Fibroblast of lung (primary cell): ENCODE measurements at regions not wholly inside any gene's neighbourhood (a gene's known extent, or its start where the extent isn't known, plus 50 kb on each side); places are given as distances from the start of the nearest gene placed in this dataset.

Experiments used
- DNase-seq, 2 donors: peaks; one replicate each; pipeline versions ENCODE4 v3.0.0 to v3.0.0-alpha.2; 2010; ENCODE audit warnings: low read depth in 2 of 2
- H2AFZ ChIP-seq: 2 replicates; pipeline ENCODE4 v1.5.1; 2012; ENCODE audit warnings: low read length, control low read depth, inconsistent platforms
- H3K27ac ChIP-seq: 2 replicates; pipeline ENCODE4 v1.5.1; 2011; ENCODE audit warnings: low read length, control low read depth; ENCODE audit not compliant: insufficient read depth
- H3K27me3 ChIP-seq: 2 replicates; pipeline ENCODE4 v1.5.1; 2011; ENCODE audit warnings: mild to moderate bottlenecking, low read length; ENCODE audit not compliant: control insufficient read depth, insufficient read depth
- H3K36me3 ChIP-seq: 2 replicates; pipeline ENCODE4 v1.5.1; 2011; ENCODE audit warnings: low read length; ENCODE audit not compliant: control insufficient read depth, insufficient read depth
- H3K4me1 ChIP-seq: 2 replicates; pipeline ENCODE4 v1.5.1; 2011; ENCODE audit warnings: low read length; ENCODE audit not compliant: control insufficient read depth, insufficient read depth; ENCODE audit errors: extremely low read depth
- H3K4me2 ChIP-seq: 2 replicates; pipeline ENCODE4 v1.5.1; 2011; ENCODE audit warnings: low read length, control low read depth; ENCODE audit not compliant: insufficient read depth; ENCODE audit errors: extremely low read depth
- H3K4me3 ChIP-seq, 4 experiments: fragments of 200-600 bp in 1 of 4; sonication (generic) in 1 of 4; replicated peaks in 1 of 4; 2 replicates each; pipeline ENCODE4 v1.5.1; 2011 to 2016; ENCODE audit warnings: low read length in 4 of 4, low read depth in 3 of 4, mild to moderate bottlenecking in 3 of 4, control low read depth in 2 of 4, inconsistent platforms in 1 of 4, mixed read lengths in 1 of 4; ENCODE audit not compliant: insufficient read depth in 1 of 4; ENCODE audit errors: control extremely low read depth in 1 of 4
- H3K79me2 ChIP-seq: 2 replicates; pipeline ENCODE4 v1.5.1; 2012; ENCODE audit warnings: mild to moderate bottlenecking, low read length, inconsistent platforms; ENCODE audit not compliant: control insufficient read depth, insufficient read depth
- H3K9ac ChIP-seq: 2 replicates; pipeline ENCODE4 v1.5.1; 2011; ENCODE audit warnings: mild to moderate bottlenecking, low read length, control low read depth; ENCODE audit not compliant: insufficient read depth
- H3K9me3 ChIP-seq: 2 replicates; pipeline ENCODE4 v1.5.1; 2012; ENCODE audit warnings: low read depth, low read length; ENCODE audit not compliant: control insufficient read depth, insufficient read depth
- H4K20me1 ChIP-seq: 2 replicates; pipeline ENCODE4 v1.5.1; 2011; ENCODE audit warnings: low read length; ENCODE audit not compliant: control insufficient read depth, insufficient read depth; ENCODE audit errors: extremely low read depth
- CTCF ChIP-seq, 2 donors: IDR thresholded peaks in 1 of 2; conservative IDR thresholded peaks in 1 of 2; 1 replicate in 1 of 2; 2 replicates in 1 of 2; pipeline ENCODE4 v1.5.1; 2011 to 2012; ENCODE audit warnings: low read length in 2 of 2, control low read depth in 1 of 2, inconsistent platforms in 1 of 2, low read depth in 1 of 2, mild to moderate bottlenecking in 1 of 2
- EZH2 ChIP-seq: IDR thresholded peaks from 2 replicates; pipeline ENCODE4 v1.5.1; 2012; ENCODE audit warnings: low read length, control low read depth, mild to moderate bottlenecking; ENCODE audit errors: missing control alignments

GRCh38 chr17:70357190-70357589, 187.9 kb downstream of the KCNJ2 start:
- Histone ChIP-seq H3K36me3 (no peaks in the 10 kb centered on the region), H3K79me2 (no peaks in the 10 kb centered on the region)

GRCh38 chr17:70365091-70365583, 195.8 kb downstream of the KCNJ2 start:
- TF ChIP-seq EZH2 (no peak), CTCF (conservative IDR thresholded peaks at IDR 0.05 in 1 of 2, IDR thresholded peaks at IDR 0.05 in 1 of 2; ENCODE audit: low read depth in 1 of 2, low read length in 2 of 2) (no peak)
- Histone ChIP-seq H3K4me3 (no peak overlapping the region), H3K4me1 (no peaks in the 10 kb centered on the region), H2AFZ (peak overlapping the region; percentile 48), H3K27me3 (no peaks in the 10 kb centered on the region), H3K27ac (no peak overlapping the region), H4K20me1 (no peaks in the 10 kb centered on the region), H3K4me2 (no peak overlapping the region), H3K79me2 (no peaks in the 10 kb centered on the region), H3K9me3 (no peaks in the 10 kb centered on the region), H3K36me3 (no peaks in the 10 kb centered on the region), H3K9ac (no peak overlapping the region)
- DNase-seq: peak; percentile 37 to 95

More at GRCh38 chr17:70357190-70357589, 187.9 kb downstream of the KCNJ2 start:
- peak in 1 of 2 donors; percentile 74 for DNase-seq
- H3K9me3 ChIP-seq: no peaks in the 10 kb centered on the region
- H3K4me3 ChIP-seq: no peak overlapping the region
- no peaks in the 10 kb centered on the region for H3K4me1 ChIP-seq
- H3K4me2 ChIP-seq: no peak overlapping the region
- no peak overlapping the region for H3K9ac ChIP-seq
- no peaks in the 10 kb centered on the region for H4K20me1 ChIP-seq
- no peak overlapping the region for H2AFZ ChIP-seq
- TF ChIP-seq CTCF (conservative IDR thresholded peaks at IDR 0.05 in 1 of 2, IDR thresholded peaks at IDR 0.05 in 1 of 2; ENCODE audit: low read depth in 1 of 2, low read length in 2 of 2) (no peak), EZH2 (no peak)
- no peak overlapping the region for H3K27ac ChIP-seq
- no peaks in the 10 kb centered on the region for H3K27me3 ChIP-seq

DNA sequence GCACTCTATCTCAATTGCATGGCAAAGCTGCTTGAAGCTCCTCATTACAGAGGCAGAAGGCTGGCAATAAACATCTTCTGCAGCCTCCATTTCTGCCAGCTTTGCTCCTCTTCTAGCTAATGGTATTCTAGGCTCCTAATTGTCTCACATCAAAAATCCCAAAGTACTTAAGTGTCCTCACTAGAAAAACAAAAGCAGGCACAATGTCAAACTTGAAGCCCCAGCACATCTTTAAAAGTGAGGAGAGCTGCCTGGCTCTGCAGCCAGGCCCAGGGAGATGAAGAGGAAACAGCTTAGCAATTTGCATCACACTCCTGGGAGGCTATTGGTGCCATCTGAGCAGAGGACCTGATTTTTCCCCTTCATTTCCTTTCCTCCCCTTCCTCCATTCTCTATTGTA, 197.1 kb downstream of the KCNJ2 start:
- H3K27me3 ChIP-seq: no peaks in the 10 kb centered on the region
- H3K27ac ChIP-seq: no peak overlapping the region
- H3K9me3 ChIP-seq: no peaks in the 10 kb centered on the region
- TF ChIP-seq CTCF (conservative IDR thresholded peaks at IDR 0.05 in 1 of 2, IDR thresholded peaks at IDR 0.05 in 1 of 2; ENCODE audit: low read depth in 1 of 2, low read length in 2 of 2): no peak
- TF ChIP-seq EZH2: no peak
- no peak overlapping the region for H3K9ac ChIP-seq
- H3K79me2 ChIP-seq: no peaks in the 10 kb centered on the region
- no peak overlapping the region for H3K4me3 ChIP-seq
- no peaks in the 10 kb centered on the region for H3K4me1 ChIP-seq
- H3K4me2 ChIP-seq: no peak overlapping the region
- no peak for DNase-seq
- no peaks in the 10 kb centered on the region for H3K36me3 ChIP-seq
- H2AFZ ChIP-seq: no peak overlapping the region
- no peaks in the 10 kb centered on the region for H4K20me1 ChIP-seq
